Ishikawa (cell line): ENCODE measurements at regions not wholly inside any gene's neighbourhood (a gene's known extent, or its start where the extent isn't known, plus 50 kb on each side); places are given as distances from the start of the nearest gene placed in this dataset.

Source experiments
- CEBPB ChIP-seq: IDR thresholded peaks from 2 replicates; pipeline ENCODE4 v1.6.1; 2012
- CREB1 ChIP-seq: IDR thresholded peaks from 2 replicates; pipeline ENCODE4 v1.6.1; 2012; ENCODE audit warnings: low read depth
- EGR1 ChIP-seq: IDR thresholded peaks from 2 replicates; pipeline ENCODE4 v1.6.1; 2012
- EP300 ChIP-seq: IDR thresholded peaks from 2 replicates; pipeline ENCODE4 v1.6.1; 2012; ENCODE audit warnings: borderline replicate concordance
- FOXM1 ChIP-seq: IDR thresholded peaks from 2 replicates; pipeline ENCODE4 v1.6.1; 2012; ENCODE audit warnings: low read depth, borderline replicate concordance
- MAX ChIP-seq: IDR thresholded peaks from 2 replicates; pipeline ENCODE4 v1.6.1; 2012
- NFIC ChIP-seq: IDR thresholded peaks from 2 replicates; pipeline ENCODE4 v1.6.1; 2012
- RAD21 ChIP-seq: IDR thresholded peaks from 2 replicates; pipeline ENCODE4 v1.6.1; 2012; ENCODE audit warnings: low read depth
- TAF1 ChIP-seq: IDR thresholded peaks from 2 replicates; pipeline ENCODE4 v1.6.1; 2012; ENCODE audit warnings: low read depth, mild to moderate bottlenecking
- TCF12 ChIP-seq: IDR thresholded peaks from 2 replicates; pipeline ENCODE4 v1.6.1; 2012; ENCODE audit warnings: low read depth
- TEAD4 ChIP-seq: IDR thresholded peaks from 2 replicates; pipeline ENCODE4 v1.6.1; 2012
- YY1 ChIP-seq: IDR thresholded peaks from 2 replicates; pipeline ENCODE4 v1.6.1; 2012; ENCODE audit warnings: low read depth
- ZBTB7A ChIP-seq: IDR thresholded peaks from 2 replicates; pipeline ENCODE4 v1.6.1; 2012; ENCODE audit warnings: low read depth
- TF ChIP-seq, protein P1 (sequence below): IDR thresholded peaks from 2 replicates; pipeline ENCODE4 v1.6.1; 2012
- TF ChIP-seq, protein P2 (sequence below): IDR thresholded peaks from 2 replicates; pipeline ENCODE4 v1.6.1; 2012; ENCODE audit warnings: low read depth, mild to moderate bottlenecking

DNA sequence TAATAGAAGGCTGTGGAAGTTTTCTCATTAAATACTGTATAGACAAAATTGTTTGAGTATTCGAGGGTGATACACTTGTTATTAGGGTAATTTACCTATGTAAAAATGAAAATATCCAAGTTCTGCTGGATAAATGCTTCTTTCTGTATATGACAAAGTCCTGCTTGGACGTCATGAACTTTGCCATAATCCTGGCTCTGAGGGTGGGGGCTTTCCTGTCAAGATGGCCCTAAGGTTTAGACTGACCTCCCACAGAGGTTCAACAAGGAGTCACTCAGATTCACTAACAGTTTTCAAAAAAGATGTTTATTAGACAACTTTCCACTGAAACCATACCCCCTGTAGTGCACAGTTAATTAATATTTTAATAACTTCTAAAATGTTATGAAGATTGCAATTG is 52.5 kb upstream of the NABP1 start:
- TF ChIP-seq TAF1 (no peak), EGR1 (no peak), MAX (no peak), CEBPB (no peak), EP300 (no peak), NFIC (no peak), YY1 (no peak), TCF12 (no peak), ZBTB7A (no peak), TEAD4 (no peak), CREB1 (no peak), RAD21 (no peak), FOXM1 (no peak)
- TF ChIP-seq, protein P1, sequence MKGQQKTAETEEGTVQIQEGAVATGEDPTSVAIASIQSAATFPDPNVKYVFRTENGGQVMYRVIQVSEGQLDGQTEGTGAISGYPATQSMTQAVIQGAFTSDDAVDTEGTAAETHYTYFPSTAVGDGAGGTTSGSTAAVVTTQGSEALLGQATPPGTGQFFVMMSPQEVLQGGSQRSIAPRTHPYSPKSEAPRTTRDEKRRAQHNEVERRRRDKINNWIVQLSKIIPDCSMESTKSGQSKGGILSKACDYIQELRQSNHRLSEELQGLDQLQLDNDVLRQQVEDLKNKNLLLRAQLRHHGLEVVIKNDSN, result no peak
- TF ChIP-seq, protein P2, sequence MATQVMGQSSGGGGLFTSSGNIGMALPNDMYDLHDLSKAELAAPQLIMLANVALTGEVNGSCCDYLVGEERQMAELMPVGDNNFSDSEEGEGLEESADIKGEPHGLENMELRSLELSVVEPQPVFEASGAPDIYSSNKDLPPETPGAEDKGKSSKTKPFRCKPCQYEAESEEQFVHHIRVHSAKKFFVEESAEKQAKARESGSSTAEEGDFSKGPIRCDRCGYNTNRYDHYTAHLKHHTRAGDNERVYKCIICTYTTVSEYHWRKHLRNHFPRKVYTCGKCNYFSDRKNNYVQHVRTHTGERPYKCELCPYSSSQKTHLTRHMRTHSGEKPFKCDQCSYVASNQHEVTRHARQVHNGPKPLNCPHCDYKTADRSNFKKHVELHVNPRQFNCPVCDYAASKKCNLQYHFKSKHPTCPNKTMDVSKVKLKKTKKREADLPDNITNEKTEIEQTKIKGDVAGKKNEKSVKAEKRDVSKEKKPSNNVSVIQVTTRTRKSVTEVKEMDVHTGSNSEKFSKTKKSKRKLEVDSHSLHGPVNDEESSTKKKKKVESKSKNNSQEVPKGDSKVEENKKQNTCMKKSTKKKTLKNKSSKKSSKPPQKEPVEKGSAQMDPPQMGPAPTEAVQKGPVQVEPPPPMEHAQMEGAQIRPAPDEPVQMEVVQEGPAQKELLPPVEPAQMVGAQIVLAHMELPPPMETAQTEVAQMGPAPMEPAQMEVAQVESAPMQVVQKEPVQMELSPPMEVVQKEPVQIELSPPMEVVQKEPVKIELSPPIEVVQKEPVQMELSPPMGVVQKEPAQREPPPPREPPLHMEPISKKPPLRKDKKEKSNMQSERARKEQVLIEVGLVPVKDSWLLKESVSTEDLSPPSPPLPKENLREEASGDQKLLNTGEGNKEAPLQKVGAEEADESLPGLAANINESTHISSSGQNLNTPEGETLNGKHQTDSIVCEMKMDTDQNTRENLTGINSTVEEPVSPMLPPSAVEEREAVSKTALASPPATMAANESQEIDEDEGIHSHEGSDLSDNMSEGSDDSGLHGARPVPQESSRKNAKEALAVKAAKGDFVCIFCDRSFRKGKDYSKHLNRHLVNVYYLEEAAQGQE, result no peak

- TF ChIP-seq TAF1, result no peak
- TF ChIP-seq EP300, result no peak
- TF ChIP-seq MAX, result no peak
- TF ChIP-seq CEBPB, result no peak
- no peak for TF ChIP-seq FOXM1
- TF ChIP-seq CREB1, result no peak
- TF ChIP-seq YY1, result no peak
- TF ChIP-seq TEAD4, result no peak
- TF ChIP-seq, protein P2, result no peak
- no peak for TF ChIP-seq RAD21
- TF ChIP-seq, protein P1, result no peak
- TF ChIP-seq ZBTB7A, result no peak
Observed at GRCh38 chr2:191626497-191627151, 51.3 kb upstream of the NABP1 start.

- TF ChIP-seq YY1 (no peak), TAF1 (no peak), FOXM1 (no peak), CEBPB (no peak), CREB1 (no peak), ZBTB7A (no peak)
- TF ChIP-seq, protein P2, result no peak
- TF ChIP-seq, protein P1, result no peak
Observed at GRCh38 chr2:191627518-191627917, 50.4 kb upstream of the NABP1 start.
